ENCODE measurements at regions not wholly inside any gene's neighbourhood (a gene's known extent, or its start where the extent isn't known, plus 50 kb on each side); places are given as distances from the start of the nearest gene placed in this dataset.

DNA sequence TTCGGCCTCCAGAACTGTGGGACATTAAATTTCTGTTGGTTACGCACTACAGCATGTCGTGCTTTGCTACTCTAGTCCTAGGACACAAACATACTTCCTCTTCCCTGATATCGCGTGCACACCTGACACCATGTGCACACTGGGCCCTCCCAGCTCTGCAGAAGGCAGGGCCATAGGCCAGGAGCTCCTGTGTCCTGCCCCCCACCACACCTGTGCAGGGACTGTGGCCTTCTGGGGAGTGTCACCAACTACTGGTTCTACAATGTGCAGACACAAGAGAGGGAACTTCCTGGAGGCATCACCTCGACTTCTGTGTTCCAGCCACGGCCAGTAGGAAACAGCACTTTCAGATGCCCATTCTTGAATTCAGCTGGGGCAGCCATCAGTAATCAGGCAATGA lies 646.4 kb upstream of the MGMT start:
- Histone ChIP-seq H3K36me3 (no peaks in the 10 kb centered on the region), H3K27ac (no peak overlapping the region), H3K27me3 (no peaks in the 10 kb centered on the region), H3K4me3 (no peak overlapping the region), H3K4me1 (ENCODE audit: insufficient read depth) (no peaks in the 10 kb centered on the region), H3K9me3 (no peaks in the 10 kb centered on the region)
- intact Hi-C loops (cut with DNase I), result no loop called here
- TF ChIP-seq, protein P1, sequence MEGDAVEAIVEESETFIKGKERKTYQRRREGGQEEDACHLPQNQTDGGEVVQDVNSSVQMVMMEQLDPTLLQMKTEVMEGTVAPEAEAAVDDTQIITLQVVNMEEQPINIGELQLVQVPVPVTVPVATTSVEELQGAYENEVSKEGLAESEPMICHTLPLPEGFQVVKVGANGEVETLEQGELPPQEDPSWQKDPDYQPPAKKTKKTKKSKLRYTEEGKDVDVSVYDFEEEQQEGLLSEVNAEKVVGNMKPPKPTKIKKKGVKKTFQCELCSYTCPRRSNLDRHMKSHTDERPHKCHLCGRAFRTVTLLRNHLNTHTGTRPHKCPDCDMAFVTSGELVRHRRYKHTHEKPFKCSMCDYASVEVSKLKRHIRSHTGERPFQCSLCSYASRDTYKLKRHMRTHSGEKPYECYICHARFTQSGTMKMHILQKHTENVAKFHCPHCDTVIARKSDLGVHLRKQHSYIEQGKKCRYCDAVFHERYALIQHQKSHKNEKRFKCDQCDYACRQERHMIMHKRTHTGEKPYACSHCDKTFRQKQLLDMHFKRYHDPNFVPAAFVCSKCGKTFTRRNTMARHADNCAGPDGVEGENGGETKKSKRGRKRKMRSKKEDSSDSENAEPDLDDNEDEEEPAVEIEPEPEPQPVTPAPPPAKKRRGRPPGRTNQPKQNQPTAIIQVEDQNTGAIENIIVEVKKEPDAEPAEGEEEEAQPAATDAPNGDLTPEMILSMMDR (IDR thresholded peaks at IDR 0.05), result no peak
- TF ChIP-seq POLR2A (IDR thresholded peaks at IDR 0.05) (no peak), EP300 (IDR thresholded peaks at IDR 0.05) (no peak)
- WGBS, 3 donors, result 64 to 79% (median 66%) methylated on average over 7 of the region's 7 CpGs
- no peak for DNase-seq

DNA sequence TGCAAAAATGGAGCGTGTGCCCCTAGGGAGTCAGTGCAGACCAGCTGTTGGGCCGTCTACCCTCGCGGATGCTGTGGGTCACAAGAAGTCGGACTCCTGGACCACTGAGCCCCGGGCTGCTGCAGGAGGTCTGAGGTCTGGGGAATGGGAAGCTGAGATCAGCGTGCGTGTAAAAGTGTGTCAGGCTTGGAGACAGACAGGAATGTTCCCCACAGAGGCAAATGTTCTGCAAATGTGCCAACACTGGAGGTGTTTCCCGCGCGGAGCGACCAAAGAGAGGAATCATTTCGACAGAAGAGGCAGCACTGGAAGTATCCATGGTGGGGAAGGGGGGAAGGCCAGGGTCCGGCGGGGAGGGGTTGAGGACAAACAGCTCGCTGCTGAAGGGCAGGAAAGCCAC lies 643.8 kb upstream of the MGMT start:
- no peaks in the 10 kb centered on the region for H3K36me3 ChIP-seq
- 91 to 94% (median 92%) methylated on average over 16 of the region's 16 CpGs for WGBS, 3 donors
- H3K4me1 ChIP-seq (ENCODE audit: insufficient read depth), result no peaks in the 10 kb centered on the region
- TF ChIP-seq EP300 (IDR thresholded peaks at IDR 0.05), result no peak
- no peaks in the 10 kb centered on the region for H3K27me3 ChIP-seq
- DNase-seq, result no peak
- H3K4me3 ChIP-seq, result no peak overlapping the region
- intact Hi-C loops (cut with DNase I), result no loop called here
- H3K9me3 ChIP-seq, result no peaks in the 10 kb centered on the region
- no peak overlapping the region for H3K27ac ChIP-seq

DNA sequence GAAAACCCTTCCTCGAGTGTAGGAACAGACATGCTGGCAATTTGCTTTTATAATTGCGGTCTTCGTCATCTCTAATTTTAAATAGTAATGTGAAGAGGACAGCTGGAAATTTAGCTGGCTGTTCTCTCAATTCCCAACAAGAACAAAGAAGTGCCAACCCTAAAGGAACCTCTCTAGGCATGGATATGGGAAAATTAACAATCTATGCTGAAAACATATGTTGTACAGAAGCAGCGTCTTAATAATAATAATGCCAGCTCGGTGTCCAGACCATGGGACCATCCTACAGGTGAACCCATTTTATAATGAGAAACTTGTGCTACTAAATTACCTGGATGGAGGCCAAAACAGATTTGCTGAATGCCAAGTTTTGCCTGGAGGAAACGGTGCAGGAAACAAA lies 641.4 kb upstream of the MGMT start:
- Histone ChIP-seq H3K27ac (no peak overlapping the region), H3K27me3 (no peaks in the 10 kb centered on the region), H3K9me3 (no peaks in the 10 kb centered on the region), H3K36me3 (no peaks in the 10 kb centered on the region), H3K4me3 (no peak overlapping the region), H3K4me1 (ENCODE audit: insufficient read depth) (no peaks in the 10 kb centered on the region)
- TF ChIP-seq EP300 (IDR thresholded peaks at IDR 0.05), result no peak
- TF ChIP-seq, protein P1 (IDR thresholded peaks at IDR 0.05), result no peak
- 62 to 69% (median 65%) methylated on average over 6 of the region's 6 CpGs for WGBS, 3 donors
- intact Hi-C loops (cut with DNase I), result no loop called here
- no peak for DNase-seq

DNA sequence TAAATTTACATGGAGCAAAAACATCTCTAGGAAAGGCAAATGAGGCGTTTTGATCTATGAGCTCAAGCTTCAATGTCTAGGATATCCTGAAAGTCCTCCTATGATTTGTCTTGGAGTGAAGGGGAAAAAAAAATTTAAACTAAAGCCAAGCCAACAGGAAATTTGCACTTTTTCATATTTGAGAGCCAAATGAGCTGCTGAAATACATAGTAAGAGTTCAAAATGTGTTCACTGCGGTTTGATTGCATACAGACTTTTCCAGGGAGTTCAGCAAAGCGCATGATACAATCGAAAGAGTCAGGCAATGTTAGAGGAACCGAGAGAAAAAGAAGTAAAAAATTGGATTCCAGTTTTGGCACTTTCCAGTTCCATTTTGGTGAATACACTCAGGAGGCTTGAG lies 633.4 kb upstream of the MGMT start:
- H3K4me1 ChIP-seq (ENCODE audit: insufficient read depth), result no peaks in the 10 kb centered on the region
- H3K27ac ChIP-seq, result no peak overlapping the region
- intact Hi-C loops (cut with DNase I), result no loop called here
- H3K9me3 ChIP-seq, result no peaks in the 10 kb centered on the region
- H3K36me3 ChIP-seq, result no peaks in the 10 kb centered on the region
- H3K27me3 ChIP-seq, result no peaks in the 10 kb centered on the region
- TF ChIP-seq, protein P1 (IDR thresholded peaks at IDR 0.05), result no peak
- TF ChIP-seq EP300 (IDR thresholded peaks at IDR 0.05) (no peak), POLR2A (IDR thresholded peaks at IDR 0.05) (no peak)
- DNase-seq, result no peak
- 64 to 84% (median 70%) methylated on average over 5 of the region's 5 CpGs for WGBS, 3 donors
- H3K4me3 ChIP-seq, result no peak overlapping the region

DNA sequence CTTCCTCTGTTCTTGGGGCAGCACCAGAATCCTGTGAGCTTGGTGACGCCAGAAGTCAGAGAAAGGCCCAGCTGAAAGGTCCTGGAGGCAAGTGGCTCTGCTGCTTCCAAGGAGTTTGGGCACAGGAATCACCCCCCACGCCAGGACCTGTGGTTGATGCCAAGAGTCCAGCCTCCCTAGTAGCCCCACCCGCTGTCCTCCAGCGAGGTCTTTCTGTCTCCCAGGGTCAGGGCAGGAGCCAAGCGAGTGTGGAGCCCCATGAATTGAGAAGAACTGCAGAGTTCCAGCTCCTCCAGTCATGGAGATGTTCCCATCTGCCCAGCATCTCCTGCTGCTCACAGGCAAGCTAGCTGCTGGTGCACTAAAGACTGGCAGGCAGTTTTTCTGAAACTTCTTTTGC lies 631.7 kb upstream of the MGMT start:
- Histone ChIP-seq H3K9me3 (no peaks in the 10 kb centered on the region), H3K36me3 (no peaks in the 10 kb centered on the region), H3K4me3 (no peak overlapping the region), H3K27me3 (no peaks in the 10 kb centered on the region), H3K27ac (no peak overlapping the region), H3K4me1 (ENCODE audit: insufficient read depth) (no peaks in the 10 kb centered on the region)
- WGBS, 3 donors, result 78 to 93% (median 91%) methylated on average over 5 of the region's 5 CpGs
- intact Hi-C loops (cut with DNase I), result no loop called here
- no peak for TF ChIP-seq POLR2A (IDR thresholded peaks at IDR 0.05)
- TF ChIP-seq, protein P1 (IDR thresholded peaks at IDR 0.05), result no peak
- no peak for TF ChIP-seq EP300 (IDR thresholded peaks at IDR 0.05)
- no peak for DNase-seq

Measured in ovary (tissue), 7 donors.